Gastroesophageal sphincter (tissue), 3 donors: ENCODE measurements at regions not wholly inside any gene's neighbourhood (a gene's known extent, or its start where the extent isn't known, plus 50 kb on each side); places are given as distances from the start of the nearest gene placed in this dataset.

Experiments
- EP300 ChIP-seq: sonication (generic); formaldehyde crosslinking; IDR thresholded peaks from one replicate; pipeline ENCODE4 v1.6.1; 2017; ENCODE audit warnings: antibody characterized with exemption, mild to moderate bottlenecking
- POLR2AphosphoS5 ChIP-seq: sonication (generic); formaldehyde crosslinking; IDR thresholded peaks from one replicate; pipeline ENCODE4 v1.6.1; 2017; ENCODE audit warnings: antibody characterized with exemption
- TF ChIP-seq, protein P1 (sequence below), 4 experiments: fragments of 200-600 bp in 2 of 4; fragments of 450-650 bp in 2 of 4; sonication (generic) in 1 of 4; IDR thresholded peaks; one replicate each; pipeline ENCODE4 v1.5.1; 2017 to 2019; ENCODE audit warnings: antibody characterized with exemption in 4 of 4, mild to moderate bottlenecking in 2 of 4, moderate library complexity in 2 of 4

DNA sequence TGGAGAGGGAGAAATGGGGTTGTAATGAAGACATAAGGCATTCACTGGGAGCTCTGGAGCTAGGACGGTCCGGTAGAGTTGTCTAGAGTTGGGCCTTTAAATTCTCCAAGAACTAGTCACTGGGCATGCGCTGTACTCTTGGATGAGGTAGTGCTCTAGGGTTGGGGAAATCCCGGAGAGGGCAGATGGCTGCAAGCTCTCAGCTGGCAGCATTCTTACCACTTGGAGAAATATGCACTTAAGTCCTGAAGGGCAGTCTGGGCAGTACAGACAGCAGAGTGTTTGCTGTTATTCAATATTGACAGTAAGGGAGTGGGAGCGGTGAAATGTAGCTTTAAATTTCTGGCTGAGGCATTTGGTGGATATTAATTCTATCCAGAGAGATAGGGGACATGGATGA is 214.6 kb downstream of the RDH14 start:
- TF ChIP-seq, protein P1, sequence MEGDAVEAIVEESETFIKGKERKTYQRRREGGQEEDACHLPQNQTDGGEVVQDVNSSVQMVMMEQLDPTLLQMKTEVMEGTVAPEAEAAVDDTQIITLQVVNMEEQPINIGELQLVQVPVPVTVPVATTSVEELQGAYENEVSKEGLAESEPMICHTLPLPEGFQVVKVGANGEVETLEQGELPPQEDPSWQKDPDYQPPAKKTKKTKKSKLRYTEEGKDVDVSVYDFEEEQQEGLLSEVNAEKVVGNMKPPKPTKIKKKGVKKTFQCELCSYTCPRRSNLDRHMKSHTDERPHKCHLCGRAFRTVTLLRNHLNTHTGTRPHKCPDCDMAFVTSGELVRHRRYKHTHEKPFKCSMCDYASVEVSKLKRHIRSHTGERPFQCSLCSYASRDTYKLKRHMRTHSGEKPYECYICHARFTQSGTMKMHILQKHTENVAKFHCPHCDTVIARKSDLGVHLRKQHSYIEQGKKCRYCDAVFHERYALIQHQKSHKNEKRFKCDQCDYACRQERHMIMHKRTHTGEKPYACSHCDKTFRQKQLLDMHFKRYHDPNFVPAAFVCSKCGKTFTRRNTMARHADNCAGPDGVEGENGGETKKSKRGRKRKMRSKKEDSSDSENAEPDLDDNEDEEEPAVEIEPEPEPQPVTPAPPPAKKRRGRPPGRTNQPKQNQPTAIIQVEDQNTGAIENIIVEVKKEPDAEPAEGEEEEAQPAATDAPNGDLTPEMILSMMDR (IDR thresholded peaks at IDR 0.05) = no peak
- TF ChIP-seq POLR2AphosphoS5 = no peak
- no peak for TF ChIP-seq EP300
